Ascending aorta (tissue), 2 donors: ENCODE measurements at regions not wholly inside any gene's neighbourhood (a gene's known extent, or its start where the extent isn't known, plus 50 kb on each side); places are given as distances from the start of the nearest gene placed in this dataset.

Experiments
- DNase-seq, 2 donors: peaks; one replicate each; pipeline ENCODE4 v3.0.0-alpha.2; 2019; ENCODE audit warnings: low spot score in 2 of 2
- H3K27ac ChIP-seq, 2 donors: fragments of 200-600 bp; sonication (generic); one replicate each; pipeline ENCODE4 v1.5.1; 2016 to 2017; ENCODE audit warnings: mild to moderate bottlenecking in 1 of 2
- H3K27me3 ChIP-seq: fragments of 200-600 bp; sonication (generic); one replicate; pipeline ENCODE4 v1.5.1; 2017
- H3K36me3 ChIP-seq, 2 donors: fragments of 200-600 bp; sonication (generic); one replicate each; pipeline ENCODE4 v1.5.1; 2016
- H3K4me1 ChIP-seq, 2 donors: fragments of 200-600 bp; sonication (generic); one replicate each; pipeline ENCODE4 v1.5.1; 2016 to 2017; ENCODE audit warnings: mild to moderate bottlenecking in 1 of 2
- H3K4me3 ChIP-seq, 2 donors: fragments of 200-600 bp; sonication (generic); one replicate each; pipeline ENCODE4 v1.5.1; 2016 to 2017; ENCODE audit warnings: mild to moderate bottlenecking in 1 of 2
- H3K9me3 ChIP-seq, 2 donors: fragments of 200-600 bp; sonication (generic); one replicate each; pipeline ENCODE4 v1.5.1; 2016
- CTCF ChIP-seq, 3 experiments: fragments of 200-600 bp in 2 of 3; fragments of 450-650 bp in 1 of 3; sonication (generic) in 2 of 3; IDR thresholded peaks; one replicate each; pipeline ENCODE4 v1.5.1; 2016 to 2019; ENCODE audit warnings: antibody characterized with exemption in 3 of 3, mild to moderate bottlenecking in 1 of 3, moderate library complexity in 1 of 3
- intact Hi-C: fragments of 100-400 bp; cut with DNase I; formaldehyde crosslinking; loops from one replicate; pipeline ENCODE4 v1.15.1; 2023

- no peak for TF ChIP-seq CTCF (IDR thresholded peaks at IDR 0.05)
These were observed 204.8 kb downstream of the OTOR start for GRCh38 chr20:16952965-16953364.

DNA sequence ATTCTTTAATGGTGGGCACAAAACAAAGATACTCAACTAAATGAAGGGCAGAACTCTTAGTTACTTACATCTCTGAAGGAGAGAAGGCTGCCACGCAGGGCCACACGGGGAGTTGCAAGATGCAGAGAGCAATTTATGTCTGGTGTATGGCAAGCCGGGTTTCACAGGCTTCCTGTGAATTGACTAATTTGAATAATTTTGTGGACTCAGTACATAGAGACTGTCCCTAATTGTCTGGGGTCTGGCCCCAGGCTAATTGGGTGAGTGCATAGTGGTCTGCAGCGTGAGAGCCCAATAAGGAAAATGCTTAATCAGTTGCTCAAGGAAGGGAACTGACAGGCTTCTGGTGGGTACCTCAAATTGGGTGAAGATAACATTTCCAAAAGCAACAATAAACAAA is 205.7 kb downstream of the OTOR start:
- Histone ChIP-seq H3K36me3 (no peaks in the 10 kb centered on the region), H3K27me3 (no peaks in the 10 kb centered on the region), H3K9me3 (no peaks in the 10 kb centered on the region), H3K27ac (no peak overlapping the region), H3K4me3 (no peak overlapping the region), H3K4me1 (peaks cover 0 to 3% of the 10 kb centered on the region in 2 donors)
- intact Hi-C loops: no loop called here
- no peak for TF ChIP-seq CTCF (IDR thresholded peaks at IDR 0.05)
- DNase-seq: no peak

More at GRCh38 chr20:16952965-16953364, 204.8 kb downstream of the OTOR start:
- Histone ChIP-seq H3K4me3 (no peak overlapping the region), H3K27me3 (no peaks in the 10 kb centered on the region), H3K36me3 (no peaks in the 10 kb centered on the region), H3K9me3 (no peaks in the 10 kb centered on the region), H3K4me1 (peaks cover 0 to 3% of the 10 kb centered on the region in 2 donors), H3K27ac (no peak overlapping the region)
- DNase-seq: no peak
- intact Hi-C loops: no loop called here

GRCh38 chr20:16955462-16955861 is 207.3 kb downstream of the OTOR start:
- intact Hi-C loops: no loop called here
- H3K36me3 ChIP-seq: no peaks in the 10 kb centered on the region
- no peaks in the 10 kb centered on the region for H3K9me3 ChIP-seq
- H3K27me3 ChIP-seq: no peaks in the 10 kb centered on the region
- DNase-seq: no peak
- no peak overlapping the region for H3K4me3 ChIP-seq
- no peak for TF ChIP-seq CTCF (IDR thresholded peaks at IDR 0.05)
- no peak overlapping the region for H3K27ac ChIP-seq
- peaks cover 0 to 3% of the 10 kb centered on the region in 2 donors for H3K4me1 ChIP-seq

DNA sequence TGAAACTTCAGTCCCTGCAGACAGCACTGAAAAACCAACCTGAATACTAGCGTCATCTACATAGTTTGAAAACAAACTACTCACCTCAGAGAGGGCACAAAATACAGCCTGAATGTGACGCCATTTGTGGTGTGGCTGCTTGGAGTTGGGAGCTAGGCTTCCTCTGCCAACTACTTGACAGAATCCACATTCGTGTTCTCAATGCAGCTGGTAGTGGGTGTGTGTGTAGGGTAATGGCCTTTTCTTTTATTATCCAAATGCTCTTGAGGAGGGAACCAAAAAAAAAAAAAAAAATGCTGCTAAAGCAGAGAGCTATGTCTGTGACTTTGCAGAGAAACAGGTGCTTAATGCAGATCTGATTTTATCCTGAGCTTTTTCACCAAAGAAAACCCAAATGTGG is 207.8 kb downstream of the OTOR start:
- H3K27me3 ChIP-seq: no peaks in the 10 kb centered on the region
- no peak for TF ChIP-seq CTCF (IDR thresholded peaks at IDR 0.05)
- intact Hi-C loops: no loop called here
- no peak overlapping the region for H3K27ac ChIP-seq
- H3K36me3 ChIP-seq: no peaks in the 10 kb centered on the region
- H3K9me3 ChIP-seq: no peaks in the 10 kb centered on the region
- DNase-seq: no peak
- peaks cover 0 to 3% of the 10 kb centered on the region in 2 donors for H3K4me1 ChIP-seq
- no peak overlapping the region for H3K4me3 ChIP-seq

DNA sequence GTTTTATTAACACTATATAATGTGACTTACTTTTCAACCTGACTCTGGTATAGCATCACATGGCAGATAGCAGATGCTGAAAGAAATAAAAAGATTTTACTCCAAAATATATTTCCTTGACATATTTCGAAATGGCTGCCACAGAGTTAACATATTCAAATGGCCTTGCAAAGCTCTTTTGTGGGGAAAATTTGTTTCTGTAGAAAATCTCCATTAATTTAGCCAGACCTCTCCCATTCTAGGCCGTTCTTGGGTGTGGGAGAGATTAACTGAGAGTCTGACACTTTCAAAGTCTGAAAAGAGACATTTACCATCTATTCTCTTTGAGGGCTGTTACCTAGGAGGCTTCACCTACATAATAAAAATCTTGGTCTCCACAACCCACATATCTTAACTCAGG is 217.2 kb downstream of the OTOR start:
- Histone ChIP-seq H3K4me1 (no peaks in the 10 kb centered on the region), H3K27me3 (no peaks in the 10 kb centered on the region), H3K27ac (no peak overlapping the region), H3K9me3 (no peaks in the 10 kb centered on the region), H3K36me3 (no peaks in the 10 kb centered on the region), H3K4me3 (no peak overlapping the region)
- intact Hi-C loops: no loop called here
- no peak for DNase-seq
- no peak for TF ChIP-seq CTCF (IDR thresholded peaks at IDR 0.05)

GRCh38 chr20:16966276-16966880 is 218.2 kb downstream of the OTOR start:
- no peaks in the 10 kb centered on the region for H3K27me3 ChIP-seq
- no peak for DNase-seq
- H3K9me3 ChIP-seq: no peaks in the 10 kb centered on the region
- no peak for TF ChIP-seq CTCF (IDR thresholded peaks at IDR 0.05)
- H3K36me3 ChIP-seq: no peaks in the 10 kb centered on the region
- H3K27ac ChIP-seq: no peak overlapping the region
- no peak overlapping the region for H3K4me3 ChIP-seq
- H3K4me1 ChIP-seq: no peaks in the 10 kb centered on the region
- intact Hi-C loops: no loop called here
